ENCODE measurements at regions not wholly inside any gene's neighbourhood (a gene's known extent, or its start where the extent isn't known, plus 50 kb on each side); places are given as distances from the start of the nearest gene placed in this dataset.

GRCh38 chr4:181748581-181748980 lies 494.6 kb upstream of the TENM3 start:
- DNase-seq (ENCODE audit: low read depth), result no peak
- TF ChIP-seq CTCF (IDR thresholded peaks at IDR 0.05; ENCODE audit: insufficient read depth, low read depth, low read length), result no peak
- H3K4me3 ChIP-seq (ENCODE audit: low read depth, low read length), result no peak overlapping the region

- no peak overlapping the region for H3K4me3 ChIP-seq (ENCODE audit: low read depth, low read length)
- TF ChIP-seq CTCF (IDR thresholded peaks at IDR 0.05; ENCODE audit: insufficient read depth, low read depth, low read length), result no peak
- DNase-seq (ENCODE audit: low read depth), result peak; percentile 8
Observed at GRCh38 chr4:181752516-181752915, 490.7 kb upstream of the TENM3 start.

- DNase-seq (ENCODE audit: low read depth), result no peak
- no peak for TF ChIP-seq CTCF (IDR thresholded peaks at IDR 0.05; ENCODE audit: insufficient read depth, low read depth, low read length)
- H3K4me3 ChIP-seq (ENCODE audit: low read depth, low read length), result no peak overlapping the region
Observed at GRCh38 chr4:181753207-181753606, 490.0 kb upstream of the TENM3 start.

GRCh38 chr4:181755846-181756245 lies 487.4 kb upstream of the TENM3 start:
- no peak for TF ChIP-seq CTCF (IDR thresholded peaks at IDR 0.05; ENCODE audit: insufficient read depth, low read depth, low read length)
- DNase-seq (ENCODE audit: low read depth), result no peak
- no peak overlapping the region for H3K4me3 ChIP-seq (ENCODE audit: low read depth, low read length)

- no peak for TF ChIP-seq CTCF (IDR thresholded peaks at IDR 0.05; ENCODE audit: insufficient read depth, low read depth, low read length)
- H3K4me3 ChIP-seq (ENCODE audit: low read depth, low read length), result no peak overlapping the region
- DNase-seq (ENCODE audit: low read depth), result no peak
Observed at GRCh38 chr4:181756451-181757095, 486.6 kb upstream of the TENM3 start.

GRCh38 chr4:181757098-181757497 lies 486.1 kb upstream of the TENM3 start:
- no peak overlapping the region for H3K4me3 ChIP-seq (ENCODE audit: low read depth, low read length)
- no peak for TF ChIP-seq CTCF (IDR thresholded peaks at IDR 0.05; ENCODE audit: insufficient read depth, low read depth, low read length)
- DNase-seq (ENCODE audit: low read depth), result no peak
